ENCODE measurements at regions not wholly inside any gene's neighbourhood (a gene's known extent, or its start where the extent isn't known, plus 50 kb on each side); places are given as distances from the start of the nearest gene placed in this dataset.

- no peak for DNase-seq
- no peak overlapping the region for H3K27ac Mint-ChIP-seq
Observed at GRCh38 chr4:104938624-104939023, 208.1 kb upstream of the TET2 start.

GRCh38 chr4:104940927-104941326 lies 205.7 kb upstream of the TET2 start:
- DNase-seq = no peak
- no peak for TF ChIP-seq CTCF (IDR thresholded peaks at IDR 0.05)
- Histone ChIP-seq H3K9me3 (replicated peaks in 1 of 2; ENCODE audit: control insufficient read depth in 1 of 2, insufficient read depth in 1 of 2, low read length in 2 of 2) (no peaks in the 10 kb centered on the region), H3K27ac (ENCODE audit: low read depth in 1 of 2, low read length in 2 of 2) (no peak overlapping the region), H4K20me1 (ENCODE audit: insufficient read depth, low read length) (no peaks in the 10 kb centered on the region), H3K9ac (ENCODE audit: insufficient read depth, low read length, poor library complexity, severe bottlenecking) (no peak overlapping the region), H2AFZ (ENCODE audit: insufficient read depth, low read depth, low read length, poor library complexity, severe bottlenecking) (no peak overlapping the region), H3K36me3 (replicated peaks in 1 of 2; ENCODE audit: control insufficient read depth in 1 of 2, insufficient read depth in 2 of 2, low read length in 2 of 2) (no peaks in the 10 kb centered on the region), H3K4me1 (ENCODE audit: control insufficient read depth in 1 of 2, insufficient read depth in 2 of 2, low read length in 2 of 2) (peaks cover 2 to 12% of the 10 kb centered on the region in 2 donors), H3K4me3 (replicated peaks in 1 of 3; ENCODE audit: low read depth in 2 of 3, low read length in 3 of 3) (no peak overlapping the region), H3K4me2 (replicated peaks; ENCODE audit: extremely low read depth, low read length, poor library complexity, severe bottlenecking) (no peak overlapping the region), H3K79me2 (ENCODE audit: insufficient read depth, low read length) (no peaks in the 10 kb centered on the region), H3K27me3 (ENCODE audit: control insufficient read depth in 2 of 2, insufficient read depth in 2 of 2, low read length in 2 of 2) (no peaks in the 10 kb centered on the region)
- Mint-ChIP-seq H3K27ac (no peak overlapping the region), H3K36me3 (no peaks in the 10 kb centered on the region), H3K27me3 (ENCODE audit: low read depth in 3 of 3) (peaks cover 0 to 1% (median 0%) of the 10 kb centered on the region in 3 donors), H3K9me3 (peaks cover 0 to 3% (median 0%) of the 10 kb centered on the region in 7 donors), H3K4me1 (peaks cover 15% of the 10 kb centered on the region), H3K4me3 (no peak overlapping the region)
- intact Hi-C loops (cut with micrococcal nuclease) = no loop called here
- no CpG with 5 or more reads among the region's 2 CpGs for WGBS (ENCODE audit: insufficient coverage)

More at GRCh38 chr4:104938624-104939023, 208.1 kb upstream of the TET2 start:
- peaks cover 2 to 12% of the 10 kb centered on the region in 2 donors for H3K4me1 ChIP-seq (ENCODE audit: control insufficient read depth in 1 of 2, insufficient read depth in 2 of 2, low read length in 2 of 2)
- H3K27me3 Mint-ChIP-seq (ENCODE audit: low read depth in 3 of 3) = peaks cover 0 to 2% (median 0%) of the 10 kb centered on the region in 3 donors
- no peak overlapping the region for H3K4me2 ChIP-seq (replicated peaks; ENCODE audit: extremely low read depth, low read length, poor library complexity, severe bottlenecking)
- H3K9ac ChIP-seq (ENCODE audit: insufficient read depth, low read length, poor library complexity, severe bottlenecking) = no peak overlapping the region
- no CpG with 5 or more reads among the region's 1 CpG for WGBS (ENCODE audit: insufficient coverage)
- H3K4me3 ChIP-seq (replicated peaks in 1 of 3; ENCODE audit: low read depth in 2 of 3, low read length in 3 of 3) = no peak overlapping the region
- no peak for TF ChIP-seq CTCF (IDR thresholded peaks at IDR 0.05)
- intact Hi-C loops (cut with micrococcal nuclease) = no loop called here
- no peaks in the 10 kb centered on the region for H3K36me3 ChIP-seq (replicated peaks in 1 of 2; ENCODE audit: control insufficient read depth in 1 of 2, insufficient read depth in 2 of 2, low read length in 2 of 2)
- H3K9me3 Mint-ChIP-seq = peaks cover 3 to 15% (median 7%) of the 10 kb centered on the region in 7 donors
- no peaks in the 10 kb centered on the region for H3K79me2 ChIP-seq (ENCODE audit: insufficient read depth, low read length)
- H3K27me3 ChIP-seq (ENCODE audit: control insufficient read depth in 2 of 2, insufficient read depth in 2 of 2, low read length in 2 of 2) = no peaks in the 10 kb centered on the region
- no peaks in the 10 kb centered on the region for H3K36me3 Mint-ChIP-seq
- H3K4me3 Mint-ChIP-seq = no peak overlapping the region
- no peaks in the 10 kb centered on the region for H3K9me3 ChIP-seq (replicated peaks in 1 of 2; ENCODE audit: control insufficient read depth in 1 of 2, insufficient read depth in 1 of 2, low read length in 2 of 2)
- no peaks in the 10 kb centered on the region for H4K20me1 ChIP-seq (ENCODE audit: insufficient read depth, low read length)
- no peak overlapping the region for H2AFZ ChIP-seq (ENCODE audit: insufficient read depth, low read depth, low read length, poor library complexity, severe bottlenecking)
- H3K27ac ChIP-seq (ENCODE audit: low read depth in 1 of 2, low read length in 2 of 2) = no peak overlapping the region
- H3K4me1 Mint-ChIP-seq = peaks cover 15% of the 10 kb centered on the region
